ENCODE measurements at regions not wholly inside any gene's neighbourhood (a gene's known extent, or its start where the extent isn't known, plus 50 kb on each side); places are given as distances from the start of the nearest gene placed in this dataset.

DNA sequence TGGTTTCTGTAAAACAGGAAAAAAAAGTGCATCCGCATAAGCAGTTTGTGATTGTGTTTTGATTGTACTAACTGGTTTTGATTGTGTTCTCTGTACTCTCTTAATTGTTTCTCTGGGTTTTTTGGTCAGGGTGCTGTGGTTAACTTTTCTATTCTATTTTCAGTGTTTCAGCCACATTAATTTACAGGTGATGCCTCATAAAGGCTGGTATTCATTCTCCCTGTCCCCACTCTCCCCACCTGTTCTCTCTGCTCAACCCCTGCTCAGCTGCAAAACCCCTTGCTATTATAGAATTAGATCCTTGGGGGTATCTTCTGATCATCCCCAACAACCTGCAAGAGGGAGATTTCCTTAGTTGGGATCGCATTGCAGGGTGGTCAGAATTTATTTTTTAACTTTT lies 285.4 kb upstream of the AZI2 start:
- TF ChIP-seq GATA3 (IDR thresholded peaks at IDR 0.05; ENCODE audit: low read depth, low read length) (no peak), GATA2 (IDR thresholded peaks at IDR 0.05; ENCODE audit: low read depth, low read length) (no peak)

All from SH-SY5Y (cell line).